Right lobe of liver (tissue), 6 donors: ENCODE measurements at regions not wholly inside any gene's neighbourhood (a gene's known extent, or its start where the extent isn't known, plus 50 kb on each side); places are given as distances from the start of the nearest gene placed in this dataset.
A peak's percentile ranks its signal among the peaks of the same experiment; 100 is the strongest.

ENCODE experiments used
- ATAC-seq, 4 donors: fragments of 200-7000 bp; cut with Tn5 transposase; one replicate each; pipeline ENCODE4 v1.9.1; 2020; ENCODE audit warnings: mild to moderate bottlenecking in 4 of 4, moderate library complexity in 4 of 4
- DNase-seq, 3 donors: peaks; one replicate each; pipeline ENCODE4 v3.0.0-alpha.2; 2020
- H3K27ac ChIP-seq, 3 donors: fragments of 200-600 bp; one replicate each; pipeline ENCODE4 v1.8.0; 2022
- H3K27me3 ChIP-seq, 2 donors: fragments of 200-600 bp; one replicate each; pipeline ENCODE4 v1.8.0; 2022
- H3K36me3 ChIP-seq, 4 donors: fragments of 200-600 bp; sonication (generic) in 1 of 4; one replicate each; pipeline versions ENCODE4 v1.5.1 to v1.8.0; 2017 to 2022; ENCODE audit warnings: control low read depth in 1 of 4
- H3K4me1 ChIP-seq, 4 donors: fragments of 200-600 bp; sonication (generic) in 1 of 4; one replicate each; pipeline versions ENCODE4 v1.5.1 to v1.8.0; 2017 to 2022; ENCODE audit warnings: control low read depth in 1 of 4
- H3K4me3 ChIP-seq, 3 donors: fragments of 200-600 bp; one replicate each; pipeline ENCODE4 v1.8.0; 2022
- H3K9me3 ChIP-seq, 4 donors: fragments of 200-600 bp; sonication (generic) in 1 of 4; one replicate each; pipeline versions ENCODE4 v1.5.1 to v1.8.0; 2017 to 2022; ENCODE audit warnings: control low read depth in 1 of 4
- POLR2A ChIP-seq: fragments of 450-650 bp; IDR thresholded peaks from one replicate; pipeline ENCODE4 v1.6.1; 2017; ENCODE audit warnings: antibody characterized with exemption, mild to moderate bottlenecking
- WGBS: methylation state at CpG from one replicate; pipeline ENCODE4 v1.1.6; 2018; ENCODE audit warnings: low coverage, low lambda C conversion rate; ENCODE audit not compliant: insufficient coverage; ENCODE audit errors: missing lambda C conversion rate; 5-methylcytosine and 5-hydroxymethylcytosine counted together
- intact Hi-C, 2 donors: fragments of 100-400 bp; cut with DNase I; formaldehyde crosslinking; loops; one replicate each; pipeline versions ENCODE4 v1.11.2 to v1.14.1; 2022
- TF ChIP-seq, protein P1 (sequence below), 4 donors: fragments of 200-600 bp in 3 of 4; fragments of 450-650 bp in 1 of 4; IDR thresholded peaks; one replicate each; pipeline versions ENCODE4 v1.5.1 to v1.8.0; 2016 to 2022; ENCODE audit warnings: antibody characterized with exemption in 4 of 4, mild to moderate bottlenecking in 2 of 4
- donor health status: DM: no; HTN: yes; CAD: no.
- donor health status: DM: no; HTN: no; CAD: no.
- donor health status: DM: no; HTN: no; CAD: no.
- donor health status: DM: no; HTN: yes; CAD: no.
- donor health status: DM: no; HTN: yes; CAD: no.

DNA sequence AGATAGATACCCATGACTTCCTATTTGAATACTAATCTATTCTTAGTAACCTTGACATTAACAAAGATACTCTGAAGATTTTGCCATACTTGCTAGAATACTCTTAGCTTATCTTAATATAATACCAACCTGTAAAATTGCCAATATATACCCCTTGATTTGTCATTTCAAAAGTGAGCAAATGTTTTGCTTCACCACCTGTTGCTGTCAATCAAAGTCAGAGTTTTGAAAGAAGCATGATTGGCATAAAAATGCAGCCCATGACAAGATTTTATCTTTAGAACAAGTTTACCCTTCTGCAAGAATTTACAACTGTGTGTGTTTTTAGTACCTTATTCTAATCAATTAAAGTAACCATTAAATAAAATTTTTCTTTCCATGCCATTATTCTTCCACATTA, 236.2 kb downstream of the TBX18 start:
- Histone ChIP-seq H3K4me1 (no peaks in the 10 kb centered on the region), H3K4me3 (no peak overlapping the region), H3K27ac (no peak overlapping the region), H3K36me3 (no peaks in the 10 kb centered on the region), H3K9me3 (no peaks in the 10 kb centered on the region), H3K27me3 (no peaks in the 10 kb centered on the region)
- ATAC-seq: no peak
- DNase-seq: no peak
- intact Hi-C loops: no loop called here
- no peak for TF ChIP-seq POLR2A
- TF ChIP-seq, protein P1, sequence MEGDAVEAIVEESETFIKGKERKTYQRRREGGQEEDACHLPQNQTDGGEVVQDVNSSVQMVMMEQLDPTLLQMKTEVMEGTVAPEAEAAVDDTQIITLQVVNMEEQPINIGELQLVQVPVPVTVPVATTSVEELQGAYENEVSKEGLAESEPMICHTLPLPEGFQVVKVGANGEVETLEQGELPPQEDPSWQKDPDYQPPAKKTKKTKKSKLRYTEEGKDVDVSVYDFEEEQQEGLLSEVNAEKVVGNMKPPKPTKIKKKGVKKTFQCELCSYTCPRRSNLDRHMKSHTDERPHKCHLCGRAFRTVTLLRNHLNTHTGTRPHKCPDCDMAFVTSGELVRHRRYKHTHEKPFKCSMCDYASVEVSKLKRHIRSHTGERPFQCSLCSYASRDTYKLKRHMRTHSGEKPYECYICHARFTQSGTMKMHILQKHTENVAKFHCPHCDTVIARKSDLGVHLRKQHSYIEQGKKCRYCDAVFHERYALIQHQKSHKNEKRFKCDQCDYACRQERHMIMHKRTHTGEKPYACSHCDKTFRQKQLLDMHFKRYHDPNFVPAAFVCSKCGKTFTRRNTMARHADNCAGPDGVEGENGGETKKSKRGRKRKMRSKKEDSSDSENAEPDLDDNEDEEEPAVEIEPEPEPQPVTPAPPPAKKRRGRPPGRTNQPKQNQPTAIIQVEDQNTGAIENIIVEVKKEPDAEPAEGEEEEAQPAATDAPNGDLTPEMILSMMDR (IDR thresholded peaks at IDR 0.05): no peak

DNA sequence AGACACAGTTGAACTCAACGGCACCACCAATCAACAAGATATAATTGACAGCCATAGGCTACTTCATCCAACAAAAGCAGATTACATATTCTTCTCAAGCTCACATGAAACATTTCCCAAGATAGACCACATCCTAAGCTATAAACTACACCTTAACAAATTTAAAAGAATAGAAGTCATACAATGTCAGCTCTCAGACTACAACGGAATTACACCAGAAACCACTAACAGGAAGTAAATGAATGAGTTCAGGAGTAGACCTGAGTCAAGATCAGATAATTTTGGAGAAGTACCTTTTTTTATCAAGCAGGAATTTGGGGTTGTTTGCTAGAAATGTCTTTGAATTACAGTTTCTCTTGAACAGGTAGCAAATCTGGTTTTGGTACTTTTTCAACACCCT, 237.8 kb downstream of the TBX18 start:
- 39% methylated on average over 2 of the region's 2 CpGs for WGBS
- TF ChIP-seq, protein P1 (IDR thresholded peaks at IDR 0.05): no peak

DNA sequence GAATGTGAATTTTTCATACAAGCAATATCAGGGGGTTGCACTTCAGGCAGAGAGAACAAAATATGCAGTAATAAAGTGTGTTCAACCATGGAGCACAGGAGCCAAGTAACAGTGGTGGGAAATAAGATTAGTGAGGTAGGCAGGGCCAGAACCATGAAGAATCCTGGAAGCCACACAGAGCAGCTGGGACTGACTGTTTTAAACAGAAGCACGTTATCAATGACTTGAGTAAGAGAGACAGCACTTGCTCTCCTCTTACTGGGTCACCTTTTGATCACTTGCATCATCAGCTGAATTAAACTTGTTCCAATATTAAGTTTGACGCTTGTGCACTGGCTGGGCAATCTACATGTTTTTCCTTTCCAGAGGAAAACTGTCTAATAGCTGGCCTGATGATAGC, 238.5 kb downstream of the TBX18 start:
- WGBS: 44% methylated on average over 2 of the region's 2 CpGs
- ATAC-seq (no peak), DNase-seq (no peak)
- intact Hi-C loops: no loop called here
- Histone ChIP-seq H3K27me3 (no peaks in the 10 kb centered on the region), H3K36me3 (no peaks in the 10 kb centered on the region), H3K4me3 (no peak overlapping the region), H3K4me1 (no peaks in the 10 kb centered on the region), H3K27ac (no peak overlapping the region), H3K9me3 (no peaks in the 10 kb centered on the region)
- TF ChIP-seq POLR2A: no peak
- TF ChIP-seq, protein P1 (IDR thresholded peaks at IDR 0.05): no peak

More for the DNA sequence above, 237.8 kb downstream of the TBX18 start:
- no peak overlapping the region for H3K4me3 ChIP-seq
- no peaks in the 10 kb centered on the region for H3K36me3 ChIP-seq
- H3K27ac ChIP-seq: no peak overlapping the region
- DNase-seq: no peak
- intact Hi-C loops: no loop called here
- H3K9me3 ChIP-seq: no peaks in the 10 kb centered on the region
- no peak for ATAC-seq
- H3K27me3 ChIP-seq: no peaks in the 10 kb centered on the region
- no peaks in the 10 kb centered on the region for H3K4me1 ChIP-seq

DNA sequence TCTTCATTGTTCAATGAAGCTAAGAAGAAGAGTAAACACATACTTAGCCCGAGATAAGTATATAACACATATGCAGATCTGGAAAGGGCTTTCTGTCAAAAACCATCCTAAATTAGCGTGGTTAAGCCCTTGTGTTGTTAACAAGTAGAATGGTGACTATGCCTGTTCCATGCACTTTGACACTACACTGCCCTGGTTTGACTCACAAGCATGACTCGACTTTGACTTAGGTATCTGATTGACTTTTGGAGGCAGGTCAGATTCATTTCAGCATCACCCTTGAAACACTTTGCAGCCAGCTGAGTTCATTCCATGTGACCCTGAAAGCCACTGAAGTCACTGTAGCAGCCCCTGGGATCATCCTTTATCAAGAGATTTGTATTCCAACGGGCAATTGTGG, 239.8 kb downstream of the TBX18 start:
- Histone ChIP-seq H3K27ac (no peak overlapping the region), H3K27me3 (no peaks in the 10 kb centered on the region), H3K4me1 (no peaks in the 10 kb centered on the region), H3K4me3 (no peak overlapping the region), H3K36me3 (no peaks in the 10 kb centered on the region), H3K9me3 (no peaks in the 10 kb centered on the region)
- ATAC-seq (peak in 1 of 4 donors; percentile 50), DNase-seq (no peak)
- intact Hi-C loops: no loop called here
- TF ChIP-seq POLR2A: no peak
- TF ChIP-seq, protein P1 (IDR thresholded peaks at IDR 0.05): no peak
- 20% methylated on average over 4 of the region's 4 CpGs for WGBS

DNA sequence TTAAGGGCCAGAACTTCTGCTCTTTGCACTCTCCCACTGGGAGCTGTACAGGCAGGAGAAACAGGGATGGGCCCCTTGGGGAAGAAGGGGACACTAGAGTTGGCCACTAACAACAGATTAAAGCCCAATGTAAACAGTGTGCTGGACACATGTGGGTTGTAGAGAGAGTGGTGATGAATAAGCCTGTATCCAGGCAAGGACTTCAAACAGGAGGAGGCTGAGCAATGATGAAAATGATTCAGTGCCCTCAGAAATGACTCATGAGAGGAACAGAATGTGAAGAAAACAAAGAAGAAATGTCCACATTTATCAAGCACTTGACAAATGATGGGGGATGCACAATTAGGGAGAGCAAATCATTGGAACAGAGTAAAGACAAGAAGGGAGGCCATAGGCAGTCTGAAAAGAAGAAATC, 242.3 kb downstream of the TBX18 start:
- Histone ChIP-seq H3K36me3 (no peaks in the 10 kb centered on the region), H3K9me3 (no peaks in the 10 kb centered on the region), H3K4me1 (no peaks in the 10 kb centered on the region), H3K4me3 (no peak overlapping the region), H3K27ac (no peak overlapping the region), H3K27me3 (no peaks in the 10 kb centered on the region)
- no peak for DNase-seq
- intact Hi-C loops: no loop called here
- TF ChIP-seq, protein P1 (IDR thresholded peaks at IDR 0.05): no peak
- no peak for TF ChIP-seq POLR2A
- ATAC-seq: no peak
